K562 (cell line): ENCODE measurements at regions not wholly inside any gene's neighbourhood (a gene's known extent, or its start where the extent isn't known, plus 50 kb on each side); places are given as distances from the start of the nearest gene placed in this dataset.

Experiments
- ADNP ChIP-seq: fragments of 200-800 bp; sonication (Bioruptor generic); IDR thresholded peaks from 2 replicates; pipeline ENCODE4 v1.6.1; 2016; ENCODE audit warnings: missing genetic modification characterization, missing compliant biosample characterization
- BHLHE40 ChIP-seq: IDR thresholded peaks from 2 replicates; pipeline ENCODE4 v1.6.1; 2011; ENCODE audit warnings: low read length, improper control_type of control experiment
- CHD1 ChIP-seq: fragments of 200-600 bp; sonication (generic); IDR thresholded peaks from one replicate; pipeline ENCODE4 v1.6.1; 2012; ENCODE audit warnings: mild to moderate bottlenecking, moderate library complexity, low read length, inconsistent platforms
- DDX20 ChIP-seq: fragments of 450-650 bp; IDR thresholded peaks from 2 replicates; pipeline ENCODE4 v1.6.1; 2016; ENCODE audit warnings: missing genetic modification characterization, low read depth, mild to moderate bottlenecking, missing compliant biosample characterization, moderate library complexity
- ETS2 ChIP-seq: IDR thresholded peaks from 2 replicates; pipeline ENCODE4 v1.6.1; 2016; ENCODE audit warnings: borderline replicate concordance, missing genetic modification characterization, mild to moderate bottlenecking, moderate library complexity, missing compliant biosample characterization; ENCODE audit not compliant: poor library complexity, severe bottlenecking
- FOXJ3 ChIP-seq: sonication (generic); formaldehyde crosslinking; IDR thresholded peaks from 2 replicates; pipeline ENCODE4 v1.4.0; 2020; ENCODE audit warnings: mild to moderate bottlenecking, missing genetic modification reagents
- FOXP1 ChIP-seq: sonication (generic); formaldehyde crosslinking; IDR thresholded peaks from 2 replicates; pipeline ENCODE4 v1.8.0; 2022; ENCODE audit warnings: mild to moderate bottlenecking, missing genetic modification reagents
- HCFC1 ChIP-seq: IDR thresholded peaks from 2 replicates; pipeline ENCODE4 v1.6.1; 2012; ENCODE audit warnings: low read depth, low read length, improper control_type of control experiment
- HDAC2 ChIP-seq: fragments of 450-650 bp; IDR thresholded peaks from 2 replicates; pipeline ENCODE4 v1.6.1; 2016; ENCODE audit warnings: mild to moderate bottlenecking
- ILK ChIP-seq: fragments of 450-650 bp; IDR thresholded peaks from 2 replicates; pipeline ENCODE4 v1.6.1; 2016; ENCODE audit warnings: missing genetic modification characterization, low read depth, mild to moderate bottlenecking, missing compliant biosample characterization, moderate library complexity, borderline replicate concordance
- MEF2D ChIP-seq: conservative IDR thresholded peaks from 2 replicates; pipeline ENCODE4 v1.6.1; 2016; ENCODE audit warnings: low read depth, missing genetic modification characterization, missing compliant biosample characterization
- NR2C2 ChIP-seq, 2 experiments: fragments of 200-800 bp in 1 of 2; sonication (Bioruptor generic) in 1 of 2; sonication (generic) in 1 of 2; formaldehyde crosslinking in 1 of 2; IDR thresholded peaks; 2 replicates each; pipeline versions ENCODE4 v1.6.1 to v1.8.0; 2016 to 2022; ENCODE audit warnings: mild to moderate bottlenecking in 1 of 2, missing compliant biosample characterization in 1 of 2, missing genetic modification characterization in 1 of 2, missing genetic modification reagents in 1 of 2
- NR2F6 ChIP-seq: fragments of 450-650 bp; formaldehyde crosslinking; IDR thresholded peaks from 2 replicates; pipeline ENCODE4 v1.4.0; 2020; ENCODE audit warnings: mild to moderate bottlenecking
- NRF1 ChIP-seq, 2 experiments: fragments of 450-650 bp; IDR thresholded peaks in 1 of 2; conservative IDR thresholded peaks in 1 of 2; 2 replicates each; pipeline ENCODE4 v1.6.1; 2014; ENCODE audit warnings: mild to moderate bottlenecking in 2 of 2
- PTTG1 ChIP-seq: fragments of 450-650 bp; IDR thresholded peaks from 2 replicates; pipeline ENCODE4 v1.6.1; 2016; ENCODE audit warnings: low read depth, mild to moderate bottlenecking, missing genetic modification characterization, missing compliant biosample characterization
- RNF2 ChIP-seq: sonication (generic); IDR thresholded peaks from 2 replicates; pipeline ENCODE4 v1.6.1; 2016
- STAT5A ChIP-seq: IDR thresholded peaks from 2 replicates; pipeline ENCODE4 v1.6.1; 2012; ENCODE audit warnings: low read length, inconsistent platforms, borderline replicate concordance
- STAT5B ChIP-seq: fragments of 250-450 bp; sonication (Bioruptor Pico); IDR thresholded peaks from 2 replicates; pipeline ENCODE4 v1.8.0; 2021; ENCODE audit warnings: mild to moderate bottlenecking, inconsistent platforms
- ZBTB26 ChIP-seq: fragments of 450-650 bp; formaldehyde crosslinking; IDR thresholded peaks from 2 replicates; pipeline ENCODE4 v1.4.0; 2022; ENCODE audit warnings: missing genetic modification characterization
- ZBTB5 ChIP-seq: fragments of 450-650 bp; IDR thresholded peaks from 2 replicates; pipeline ENCODE4 v1.6.1; 2017; ENCODE audit warnings: antibody characterized with exemption
- ZNF165 ChIP-seq: fragments of 250-450 bp; sonication (Bioruptor Pico); IDR thresholded peaks from 2 replicates; pipeline ENCODE4 v1.4.0; 2020; ENCODE audit warnings: borderline replicate concordance
- ZNF175 ChIP-seq: fragments of 200-800 bp; sonication (Bioruptor generic); IDR thresholded peaks from 2 replicates; pipeline ENCODE4 v1.6.1; 2016; ENCODE audit warnings: low read depth, mild to moderate bottlenecking, missing genetic modification characterization, missing compliant biosample characterization
- ZNF644 ChIP-seq: fragments of 200-800 bp; sonication (Bioruptor generic); IDR thresholded peaks from 2 replicates; pipeline ENCODE4 v1.6.1; 2016; ENCODE audit warnings: low read depth, missing genetic modification characterization, missing compliant biosample characterization
- TF ChIP-seq, protein P1 (sequence below), 2 experiments: IDR thresholded peaks in 1 of 2; conservative IDR thresholded peaks in 1 of 2; 2 replicates each; pipeline ENCODE4 v1.6.1; 2016; ENCODE audit warnings: low read depth in 2 of 2, mild to moderate bottlenecking in 1 of 2, missing compliant biosample characterization in 1 of 2, missing genetic modification characterization in 1 of 2, moderate library complexity in 1 of 2

DNA sequence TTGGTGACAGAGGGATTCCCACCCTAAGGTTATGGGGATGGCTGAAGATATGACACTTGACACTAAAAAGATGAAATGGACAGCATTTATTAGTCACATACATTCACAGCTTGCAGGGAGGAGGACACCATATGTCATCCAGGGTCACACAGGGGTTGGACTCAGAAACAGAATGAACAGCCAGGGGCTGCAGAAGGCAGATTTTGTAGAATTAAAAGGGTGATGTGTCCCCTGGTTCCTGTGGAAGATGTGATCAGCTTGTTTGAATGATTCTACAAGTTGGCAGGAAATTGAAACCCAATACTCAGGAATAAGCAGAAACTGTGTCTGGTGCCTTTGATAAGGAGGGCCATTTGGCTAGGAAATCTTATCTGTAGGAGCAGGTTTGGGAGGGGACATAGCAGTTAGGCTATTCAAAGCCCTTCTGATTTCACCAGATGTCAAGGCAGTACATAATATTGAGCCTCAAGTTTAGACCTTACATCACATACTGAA is 102.3 kb upstream of the GRIN3A start (continued):
- 0 out of 2 replicates have a peak, but pooled peaks have one; percentile 91 for TF ChIP-seq ZNF175
- TF ChIP-seq HCFC1, result no peak
- TF ChIP-seq CHD1, result no peak
- no peak for TF ChIP-seq ILK (tag)
- TF ChIP-seq PTTG1 (tag), result no peak
- TF ChIP-seq STAT5B, result no peak
- TF ChIP-seq, protein P1, sequence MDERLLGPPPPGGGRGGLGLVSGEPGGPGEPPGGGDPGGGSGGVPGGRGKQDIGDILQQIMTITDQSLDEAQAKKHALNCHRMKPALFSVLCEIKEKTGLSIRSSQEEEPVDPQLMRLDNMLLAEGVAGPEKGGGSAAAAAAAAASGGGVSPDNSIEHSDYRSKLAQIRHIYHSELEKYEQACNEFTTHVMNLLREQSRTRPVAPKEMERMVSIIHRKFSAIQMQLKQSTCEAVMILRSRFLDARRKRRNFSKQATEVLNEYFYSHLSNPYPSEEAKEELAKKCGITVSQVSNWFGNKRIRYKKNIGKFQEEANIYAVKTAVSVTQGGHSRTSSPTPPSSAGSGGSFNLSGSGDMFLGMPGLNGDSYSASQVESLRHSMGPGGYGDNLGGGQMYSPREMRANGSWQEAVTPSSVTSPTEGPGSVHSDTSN (CRISPR knock-in tag; IDR thresholded peaks at IDR 0.05; ENCODE audit: low read depth), result no peak
- TF ChIP-seq, protein P1 (tag; conservative IDR thresholded peaks at IDR 0.05; ENCODE audit: low read depth), result peak; percentile 84
- TF ChIP-seq DDX20, result peak; percentile 8; the same call in 1 of the 2 replicates
- TF ChIP-seq BHLHE40, result peak; percentile 56; the same call in 1 of the 2 replicates
- TF ChIP-seq FOXJ3 (CRISPR knock-in tag), result no peak
- TF ChIP-seq MEF2D (tag), result peak; percentile 95
- no peak for TF ChIP-seq NR2C2 (CRISPR knock-in tag; IDR thresholded peaks at IDR 0.05)
- peak; percentile 64; the same call in 1 of the 2 replicates for TF ChIP-seq NR2C2 (tag; IDR thresholded peaks at IDR 0.05)
- peak; percentile 97 for TF ChIP-seq ZNF644 (tag)
- TF ChIP-seq ZNF165 (CRISPR knock-in tag), result no peak
- no peak for TF ChIP-seq NR2F6
- TF ChIP-seq HDAC2, result peak; percentile 98
- peak; percentile 98 for TF ChIP-seq STAT5A
- peak; percentile 65; the same call in 1 of the 2 replicates for TF ChIP-seq ADNP
- TF ChIP-seq ETS2, result no peak
- TF ChIP-seq ZBTB5, result no peak
- no peak for TF ChIP-seq ZBTB26 (CRISPR knock-in tag)
- TF ChIP-seq NRF1 (conservative IDR thresholded peaks at IDR 0.05 in 1 of 2, IDR thresholded peaks at IDR 0.05 in 1 of 2), result no peak
- TF ChIP-seq RNF2, result peak; percentile 96
- TF ChIP-seq FOXP1 (CRISPR knock-in tag), result no peak
